Smooth muscle cell (in vitro differentiated cells): ENCODE measurements at regions not wholly inside any gene's neighbourhood (a gene's known extent, or its start where the extent isn't known, plus 50 kb on each side); places are given as distances from the start of the nearest gene placed in this dataset.

Source experiments
- DNase-seq: peaks from one replicate; lab custom pipeline; 2025; ENCODE audit not compliant: unreplicated experiment; lab: John Stamatoyannopoulos, UW
- H2AFZ ChIP-seq: fragments of 200-600 bp; sonication (generic); 2 replicates; pipeline ENCODE4 v1.6.0; 2016; ENCODE audit warnings: antibody characterized with exemption, low read depth, mild to moderate bottlenecking
- H3F3A ChIP-seq: fragments of 200-600 bp; sonication (generic); 2 replicates; pipeline ENCODE4 v1.6.0; 2017; ENCODE audit warnings: antibody characterized with exemption, low read depth
- H3K27ac ChIP-seq: fragments of 200-600 bp; sonication (generic); 2 replicates; pipeline ENCODE4 v1.5.1; 2016; ENCODE audit warnings: low read depth, mild to moderate bottlenecking
- H3K27me3 ChIP-seq: fragments of 200-600 bp; sonication (generic); 2 replicates; pipeline ENCODE4 v1.6.1; 2016; ENCODE audit warnings: low read depth, mild to moderate bottlenecking
- H3K36me3 ChIP-seq: fragments of 200-600 bp; sonication (generic); 2 replicates; pipeline ENCODE4 v1.5.1; 2016; ENCODE audit warnings: low read depth
- H3K4me1 ChIP-seq: fragments of 200-600 bp; sonication (generic); 2 replicates; pipeline ENCODE4 v1.5.1; 2016; ENCODE audit warnings: low read depth
- H3K4me2 ChIP-seq: fragments of 200-600 bp; sonication (generic); 2 replicates; pipeline ENCODE4 v1.6.0; 2016; ENCODE audit warnings: mild to moderate bottlenecking
- H3K4me3 ChIP-seq: fragments of 200-600 bp; sonication (generic); 2 replicates; pipeline ENCODE4 v1.5.1; 2016; ENCODE audit warnings: mild to moderate bottlenecking
- H3K79me2 ChIP-seq: fragments of 200-600 bp; sonication (generic); 2 replicates; pipeline ENCODE4 v1.6.0; 2016; ENCODE audit warnings: low read depth, mild to moderate bottlenecking
- H3K9ac ChIP-seq: fragments of 200-600 bp; sonication (generic); 2 replicates; pipeline ENCODE4 v1.6.0; 2016; ENCODE audit warnings: low read depth
- H3K9me3 ChIP-seq: fragments of 200-600 bp; sonication (generic); replicated peaks from 2 replicates; pipeline ENCODE4 v1.5.1; 2016; ENCODE audit warnings: low read depth
- H4K20me1 ChIP-seq: fragments of 200-600 bp; sonication (generic); 2 replicates; pipeline ENCODE4 v1.6.0; 2016; ENCODE audit warnings: low read depth
- CTCF ChIP-seq: fragments of 200-600 bp; sonication (generic); IDR thresholded peaks from 2 replicates; pipeline ENCODE4 v1.5.1; 2017; ENCODE audit warnings: borderline replicate concordance, mild to moderate bottlenecking, antibody characterized with exemption; ENCODE audit not compliant: insufficient read depth, poor library complexity, severe bottlenecking
- WGBS: methylation state at CpG from one replicate; pipeline ENCODE4 v1.1.7; 2016; ENCODE audit warnings: low lambda C conversion rate; 5-methylcytosine and 5-hydroxymethylcytosine counted together

GRCh38 chr2:167361426-167361825, 473.1 kb downstream of the XIRP2 start:
- H3K9ac ChIP-seq: no peak overlapping the region
- H3K4me3 ChIP-seq: no peak overlapping the region
- WGBS: 29% methylated on average over 2 of the region's 2 CpGs
- H3K27me3 ChIP-seq: no peaks in the 10 kb centered on the region
- H3K9me3 ChIP-seq: no peaks in the 10 kb centered on the region
- H3K4me2 ChIP-seq: no peak overlapping the region
- H3K27ac ChIP-seq: no peak overlapping the region
- no peaks in the 10 kb centered on the region for H3F3A ChIP-seq
- TF ChIP-seq CTCF: no peak
- no peaks in the 10 kb centered on the region for H3K79me2 ChIP-seq
- H3K36me3 ChIP-seq: no peaks in the 10 kb centered on the region
- no peaks in the 10 kb centered on the region for H3K4me1 ChIP-seq
- no peak for DNase-seq
- no peak overlapping the region for H2AFZ ChIP-seq
- H4K20me1 ChIP-seq: no peaks in the 10 kb centered on the region

GRCh38 chr2:167355821-167356220, 467.5 kb downstream of the XIRP2 start:
- H3K9me3 ChIP-seq: no peaks in the 10 kb centered on the region
- H3K27ac ChIP-seq: no peak overlapping the region
- no peak overlapping the region for H3K4me3 ChIP-seq
- no peaks in the 10 kb centered on the region for H3K79me2 ChIP-seq
- H3K9ac ChIP-seq: no peak overlapping the region
- H3K36me3 ChIP-seq: no peaks in the 10 kb centered on the region
- no peak overlapping the region for H2AFZ ChIP-seq
- TF ChIP-seq CTCF: no peak
- no peaks in the 10 kb centered on the region for H3F3A ChIP-seq
- DNase-seq: no peak
- H4K20me1 ChIP-seq: no peaks in the 10 kb centered on the region
- no peaks in the 10 kb centered on the region for H3K4me1 ChIP-seq
- no peak overlapping the region for H3K4me2 ChIP-seq
- H3K27me3 ChIP-seq: no peaks in the 10 kb centered on the region

GRCh38 chr2:167353605-167354280, 465.5 kb downstream of the XIRP2 start:
- WGBS: 93% methylated on average over 1 of the region's 1 CpG
- Histone ChIP-seq H3K36me3 (no peaks in the 10 kb centered on the region), H3K9me3 (no peaks in the 10 kb centered on the region), H3K4me1 (no peaks in the 10 kb centered on the region), H3K79me2 (no peaks in the 10 kb centered on the region), H2AFZ (no peak overlapping the region), H3K27me3 (no peaks in the 10 kb centered on the region), H3K9ac (no peak overlapping the region), H3K27ac (no peak overlapping the region), H3K4me2 (no peak overlapping the region), H3F3A (no peaks in the 10 kb centered on the region), H3K4me3 (no peak overlapping the region), H4K20me1 (no peaks in the 10 kb centered on the region)
- no peak for DNase-seq
- no peak for TF ChIP-seq CTCF

GRCh38 chr2:167345559-167345958, 457.3 kb downstream of the XIRP2 start:
- TF ChIP-seq CTCF: no peak
- no peaks in the 10 kb centered on the region for H3K36me3 ChIP-seq
- H3K4me1 ChIP-seq: no peaks in the 10 kb centered on the region
- H3K9me3 ChIP-seq: no peaks in the 10 kb centered on the region
- no peak overlapping the region for H3K9ac ChIP-seq
- H3K27ac ChIP-seq: no peak overlapping the region
- no peaks in the 10 kb centered on the region for H4K20me1 ChIP-seq
- 89% methylated on average over 2 of the region's 2 CpGs for WGBS
- H2AFZ ChIP-seq: no peak overlapping the region
- no peaks in the 10 kb centered on the region for H3K79me2 ChIP-seq
- no peaks in the 10 kb centered on the region for H3K27me3 ChIP-seq
- no peak overlapping the region for H3K4me3 ChIP-seq
- no peak for DNase-seq
- H3K4me2 ChIP-seq: no peak overlapping the region
- no peaks in the 10 kb centered on the region for H3F3A ChIP-seq
